ENCODE measurements at regions not wholly inside any gene's neighbourhood (a gene's known extent, or its start where the extent isn't known, plus 50 kb on each side); places are given as distances from the start of the nearest gene placed in this dataset.

GRCh38 chr1:217968085-217968484 lies 317.0 kb upstream of the RRP15 start:
- TF ChIP-seq ZFP3 (CRISPR knock-in tag; IDR thresholded peaks at IDR 0.05) (no peak), TSHZ2 (CRISPR knock-in tag; IDR thresholded peaks at IDR 0.05) (no peak)

Measured in SK-N-SH treated with all-trans-retinoic acid at 6 μM for 48 hours (cell line).